GM18873 (cell line): ENCODE measurements at regions not wholly inside any gene's neighbourhood (a gene's known extent, or its start where the extent isn't known, plus 50 kb on each side); places are given as distances from the start of the nearest gene placed in this dataset.
"Not testable (repeated sequence)": the region's sequence is repeated elsewhere in the genome, so short reads cannot be mapped to it uniquely, and the experiment has no call there.

Experiments used
- ATAC-seq: cut with Tn5 transposase; IDR thresholded peaks from one replicate; pipeline ENCODE4 v1.9.1; 2021; ENCODE audit warnings: mild to moderate bottlenecking, moderate library complexity, moderate number of reproducible peaks; ENCODE audit not compliant: unreplicated experiment, low FRiP score

- no peak for ATAC-seq
These were observed 86.3 kb upstream of the CNIH3 start for GRCh38 chr1:224529844-224530243.

- no peak for ATAC-seq
These were observed 82.6 kb upstream of the CNIH3 start for GRCh38 chr1:224533517-224533916.

- no peak for ATAC-seq
These were observed 81.4 kb upstream of the CNIH3 start for GRCh38 chr1:224534731-224535130.

- no peak for ATAC-seq
These were observed 80.5 kb upstream of the CNIH3 start for GRCh38 chr1:224535641-224536040.

- ATAC-seq = no peak
These were observed 76.1 kb upstream of the CNIH3 start for GRCh38 chr1:224539971-224540370.

- no peak for ATAC-seq
These were observed 75.6 kb upstream of the CNIH3 start for GRCh38 chr1:224540535-224540934.

DNA sequence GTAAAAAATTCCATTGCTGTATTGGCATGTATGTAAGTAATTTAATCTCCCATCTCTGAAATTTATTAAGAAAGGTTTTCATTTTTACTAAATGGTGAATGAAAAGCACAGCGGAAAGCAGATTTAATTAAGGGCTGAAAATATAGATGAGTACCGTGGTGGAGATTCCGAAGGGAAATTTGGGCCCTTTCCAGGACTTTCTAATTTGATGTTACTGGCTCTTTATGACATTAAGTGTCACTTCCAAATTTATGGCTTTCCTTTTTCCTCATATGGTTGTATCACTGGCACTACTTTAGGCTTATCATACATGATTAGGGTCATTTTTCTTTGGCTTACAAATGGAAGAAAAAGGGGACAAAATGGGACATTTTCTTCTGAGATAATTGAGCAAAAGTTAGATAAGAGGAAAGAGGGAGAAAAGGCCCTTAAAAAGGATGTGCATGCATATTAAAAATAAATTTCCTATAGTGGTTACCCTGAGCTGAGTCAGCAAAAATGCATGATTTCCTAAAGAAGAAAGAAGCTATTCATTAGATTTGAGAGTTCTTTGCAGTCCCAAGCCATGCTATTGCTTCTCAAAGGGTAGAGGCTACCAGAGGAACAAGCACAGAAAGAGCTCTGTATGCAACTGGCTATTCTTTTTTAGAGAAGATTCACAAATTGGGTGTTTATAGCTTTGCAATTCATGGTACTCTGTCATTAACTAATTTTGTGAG lies 74.9 kb upstream of the CNIH3 start:
- ATAC-seq = no peak

DNA sequence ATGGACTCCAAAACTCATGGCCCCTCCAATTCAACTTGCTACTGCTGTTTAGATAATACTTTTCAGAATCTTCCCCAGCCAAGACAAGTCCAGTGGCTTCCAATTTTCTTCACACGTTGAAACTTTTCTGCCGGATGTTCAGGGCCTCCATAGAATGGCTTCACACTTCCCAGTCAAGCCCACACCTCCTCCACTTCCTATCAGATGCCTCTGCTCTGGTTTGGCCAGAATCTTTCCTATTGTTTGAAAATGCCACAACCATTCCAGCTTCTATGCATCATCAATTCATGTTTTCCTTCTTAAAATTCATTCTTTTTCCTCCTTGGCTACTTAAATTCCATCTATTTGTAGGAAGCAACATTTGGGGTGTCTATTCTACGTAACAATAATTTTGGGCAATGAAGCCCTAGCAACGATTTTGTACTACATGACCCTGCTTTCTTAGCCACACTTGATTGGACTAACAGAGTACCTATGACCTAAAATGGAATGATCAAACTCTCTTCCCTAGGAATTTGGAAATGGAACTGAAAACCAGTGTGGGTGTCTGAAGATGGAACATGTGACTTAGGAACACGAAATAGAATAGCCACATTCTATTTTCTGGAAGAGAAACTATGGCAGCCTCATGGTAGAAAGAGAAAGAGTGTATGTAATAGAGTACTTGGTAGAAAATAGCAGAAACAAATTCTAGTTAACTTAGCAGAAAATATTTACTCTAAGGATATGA lies 74.1 kb upstream of the CNIH3 start:
- no peak for ATAC-seq

GRCh38 chr1:224542783-224543440 lies 73.2 kb upstream of the CNIH3 start:
- no peak for ATAC-seq

GRCh38 chr1:224543453-224543852 lies 72.7 kb upstream of the CNIH3 start:
- ATAC-seq = no peak

- ATAC-seq = no peak
These were observed 71.6 kb upstream of the CNIH3 start for GRCh38 chr1:224544346-224545110.

DNA sequence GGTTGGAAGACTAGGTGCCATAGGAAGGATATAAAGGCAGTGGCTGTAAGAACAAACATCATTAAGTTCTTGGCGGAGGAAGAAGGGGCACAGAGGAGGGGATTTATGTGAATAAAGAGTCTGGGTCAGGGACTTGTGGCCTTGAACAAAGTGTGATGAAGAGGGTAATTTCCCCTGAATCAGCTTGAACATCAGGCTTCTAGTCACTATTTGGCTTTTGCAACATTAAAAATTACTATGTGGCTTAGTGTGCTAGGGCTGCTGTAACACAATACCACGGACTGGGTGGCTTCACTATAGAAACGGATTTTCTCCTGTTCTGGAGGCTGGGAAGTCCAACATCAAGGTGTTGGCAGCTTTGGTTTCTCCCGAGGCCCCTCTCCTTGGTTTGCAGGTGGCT lies 70.5 kb upstream of the CNIH3 start:
- ATAC-seq = no peak

DNA sequence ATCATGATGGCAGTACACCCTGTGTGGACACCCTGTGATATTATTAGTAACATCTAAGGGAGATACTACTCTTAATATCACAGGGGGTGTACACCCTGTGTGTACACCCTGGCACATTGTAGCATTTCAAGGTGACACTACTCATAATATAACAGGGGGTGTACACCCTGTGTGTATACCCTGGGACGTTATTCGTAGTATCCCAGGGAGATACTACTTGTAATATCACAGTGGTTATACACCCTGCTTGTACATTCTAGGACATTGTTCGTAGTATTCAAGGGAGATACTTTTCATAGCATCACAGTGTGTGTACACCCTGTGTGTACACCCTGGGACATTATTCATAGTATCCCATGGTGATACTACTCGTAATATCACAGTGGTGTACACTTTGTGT lies 67.4 kb upstream of the CNIH3 start:
- no peak for ATAC-seq

- ATAC-seq = not testable (repeated sequence)
These were observed 64.9 kb upstream of the CNIH3 start for GRCh38 chr1:224551189-224551588.

GRCh38 chr1:224554056-224554455 lies 62.1 kb upstream of the CNIH3 start:
- ATAC-seq = no peak

DNA sequence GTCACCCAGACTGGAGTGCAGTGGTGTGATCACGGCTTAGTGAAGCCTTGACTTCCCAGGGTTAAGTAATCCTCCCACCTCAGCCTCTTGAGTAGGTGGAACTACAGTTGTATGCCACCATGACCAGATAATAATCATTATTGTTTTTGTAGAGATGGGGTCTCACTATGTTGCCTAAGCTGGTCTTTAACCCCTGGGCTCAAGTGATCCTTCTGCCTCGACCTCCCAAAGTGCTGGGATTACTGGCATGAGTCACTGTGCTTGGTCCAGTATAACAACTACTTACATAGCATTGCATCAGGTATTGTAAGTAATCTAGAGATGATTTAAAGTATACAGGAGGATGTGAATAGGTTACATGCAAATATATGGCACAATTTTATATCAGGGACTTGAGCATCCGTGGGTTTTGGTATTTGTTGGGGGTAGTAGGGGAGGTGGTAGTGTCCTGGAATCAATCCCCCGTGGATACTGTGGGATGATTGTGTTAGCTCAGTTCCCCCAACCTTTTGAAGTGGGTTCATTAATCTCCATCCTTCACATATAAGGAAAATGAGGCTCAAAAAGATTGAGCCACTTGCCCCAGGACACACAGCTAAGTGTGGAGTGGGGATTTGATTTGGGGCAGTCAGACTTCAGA lies 61.4 kb upstream of the CNIH3 start:
- no peak for ATAC-seq

DNA sequence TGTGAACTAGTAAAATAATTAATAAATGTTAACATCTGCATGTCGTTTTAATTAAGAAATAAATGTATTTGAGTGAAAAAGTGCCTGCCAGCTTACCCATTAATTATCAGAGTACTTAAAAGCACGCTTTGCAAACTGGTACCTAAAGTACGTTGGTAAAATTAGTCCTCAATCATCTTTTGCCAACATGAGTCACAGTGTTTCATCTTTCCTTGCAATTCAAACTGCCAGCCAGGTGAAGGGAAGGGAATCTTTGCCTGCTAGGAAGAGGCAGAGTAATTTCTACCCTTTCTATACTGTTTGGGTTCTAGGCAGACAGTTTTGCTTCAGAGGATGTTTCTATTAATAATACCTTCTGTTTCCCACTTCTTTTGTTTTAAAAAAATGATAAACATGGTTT lies 57.2 kb upstream of the CNIH3 start:
- no peak for ATAC-seq

DNA sequence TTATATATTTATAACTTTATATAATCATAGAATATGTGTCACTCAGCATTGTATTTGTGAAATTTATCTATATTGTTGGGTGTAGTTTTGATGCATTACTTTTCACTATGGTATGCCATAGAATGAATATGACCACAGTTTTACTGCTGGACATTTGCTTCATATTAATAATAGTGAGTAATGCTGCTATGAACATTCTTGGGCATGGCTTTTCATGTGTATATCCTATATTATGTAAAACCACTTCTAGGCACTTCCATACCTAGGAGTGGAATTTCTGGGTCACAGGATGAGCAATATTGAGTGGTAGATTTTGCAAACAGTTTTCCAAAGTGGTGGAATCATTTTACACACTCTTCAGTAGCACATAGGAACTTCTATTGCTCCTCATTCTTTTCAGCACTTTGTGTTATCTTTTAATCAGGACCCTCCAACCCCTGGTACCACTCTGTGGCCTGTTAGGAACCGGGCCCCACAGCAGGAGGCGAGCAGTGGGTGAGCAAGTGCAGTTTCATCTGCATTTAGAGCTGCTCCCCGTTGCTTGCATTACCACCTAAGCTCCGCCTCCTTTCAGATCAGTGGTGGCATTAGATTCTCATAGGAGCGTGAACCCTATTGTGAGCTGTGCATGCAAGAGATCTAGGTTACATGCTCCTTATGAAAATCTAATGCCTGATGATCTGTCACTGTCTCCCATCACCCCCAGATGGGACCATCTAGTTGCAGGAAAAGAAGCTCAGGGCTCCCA lies 56.0 kb upstream of the CNIH3 start:
- no peak for ATAC-seq

DNA sequence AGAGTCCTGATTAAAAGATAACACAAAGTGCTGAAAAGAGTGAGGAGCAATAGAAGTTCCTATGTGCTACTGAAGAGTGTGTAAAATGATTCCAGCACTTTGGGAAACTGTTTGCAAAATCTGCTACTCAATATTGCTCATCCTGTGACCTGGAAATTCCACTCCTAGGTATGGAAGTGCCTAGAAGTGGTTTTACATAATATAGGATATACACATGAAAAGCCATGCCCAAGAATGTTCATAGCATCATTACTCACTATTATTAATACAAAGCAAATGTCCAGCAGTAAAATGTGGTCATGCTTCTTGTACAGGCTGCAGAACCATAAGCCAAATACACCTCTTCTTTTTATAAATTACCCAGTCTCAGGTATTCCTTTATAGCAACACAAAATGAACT lies 53.2 kb upstream of the CNIH3 start:
- not testable (repeated sequence) for ATAC-seq

DNA sequence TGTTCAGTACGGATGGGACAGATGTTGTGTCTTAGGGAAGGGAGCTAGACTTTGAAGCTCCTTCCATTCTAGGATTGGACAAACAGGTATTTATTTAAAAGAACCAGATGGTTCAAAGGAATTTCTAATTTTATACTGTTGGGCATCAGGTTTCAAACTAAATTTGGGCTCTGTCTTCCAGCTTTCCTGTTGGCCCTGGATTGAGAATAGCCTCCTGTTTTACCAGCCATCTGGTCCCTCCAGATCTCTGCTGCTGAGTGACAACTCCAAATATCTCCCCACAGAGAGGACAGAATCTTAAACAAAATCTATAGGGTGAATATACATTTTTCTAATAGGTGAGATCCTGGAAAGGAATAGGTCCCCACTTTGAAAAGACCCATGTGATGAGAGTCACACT lies 52.5 kb upstream of the CNIH3 start:
- no peak for ATAC-seq
